Activated naive CD8-positive, alpha-beta T cell treated with anti-CD3 and anti-CD28 coated beads, Interleukin-2, amount 50 U/mL, for 24 hours (primary cell): ENCODE measurements at regions not wholly inside any gene's neighbourhood (a gene's known extent, or its start where the extent isn't known, plus 50 kb on each side); places are given as distances from the start of the nearest gene placed in this dataset.

ENCODE experiments used
- ATAC-seq: fragments of 150-1000 bp; cut with Tn5 transposase; one replicate; pipeline ENCODE4 v1.10.0; 2021
- DNase-seq: peaks from one replicate; pipeline ENCODE4 v3.0.0; 2021
- H3K27ac Mint-ChIP-seq: one replicate; pipeline ENCODE4 v1.8.0; 2021; ENCODE audit warnings: mild to moderate bottlenecking, mixed read lengths
- H3K27me3 Mint-ChIP-seq: one replicate; pipeline ENCODE4 v1.8.0; 2021; ENCODE audit warnings: mixed read lengths
- H3K36me3 Mint-ChIP-seq: one replicate; pipeline ENCODE4 v1.8.0; 2021; ENCODE audit warnings: low read depth, mixed read lengths
- H3K4me1 Mint-ChIP-seq: one replicate; pipeline ENCODE4 v1.8.0; 2021; ENCODE audit warnings: mixed read lengths
- H3K4me3 Mint-ChIP-seq: one replicate; pipeline ENCODE4 v1.8.0; 2021; ENCODE audit warnings: mild to moderate bottlenecking, moderate library complexity, mixed read lengths
- H3K9me3 Mint-ChIP-seq: one replicate; pipeline ENCODE4 v1.8.0; 2021; ENCODE audit warnings: mixed read lengths

DNA sequence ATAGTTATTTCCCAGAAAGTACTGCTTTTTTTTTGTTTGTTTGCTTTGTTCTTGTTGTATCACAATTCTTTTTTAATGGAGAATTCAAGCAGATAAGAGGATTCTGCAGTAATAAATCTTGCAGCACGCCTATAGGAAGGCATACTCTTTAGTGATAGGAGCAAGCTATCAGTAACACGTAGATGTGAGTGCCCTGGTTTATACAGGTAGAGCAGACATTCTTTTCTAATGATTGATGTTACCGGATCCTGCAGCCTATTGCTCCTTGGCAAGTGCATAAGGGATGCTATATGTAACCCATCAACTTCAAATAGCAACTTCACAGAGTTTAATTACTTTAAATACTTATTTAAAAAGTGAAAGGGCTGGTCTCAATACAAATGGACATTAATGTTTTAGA is 834.2 kb upstream of the GCFC2 start:
- H3K36me3 Mint-ChIP-seq = no peaks in the 10 kb centered on the region
- no peak overlapping the region for H3K27ac Mint-ChIP-seq
- no peaks in the 10 kb centered on the region for H3K27me3 Mint-ChIP-seq
- ATAC-seq (no peak), DNase-seq (no peak)
- no peak overlapping the region for H3K4me3 Mint-ChIP-seq
- peaks cover 4% of the 10 kb centered on the region for H3K9me3 Mint-ChIP-seq
- no peaks in the 10 kb centered on the region for H3K4me1 Mint-ChIP-seq

DNA sequence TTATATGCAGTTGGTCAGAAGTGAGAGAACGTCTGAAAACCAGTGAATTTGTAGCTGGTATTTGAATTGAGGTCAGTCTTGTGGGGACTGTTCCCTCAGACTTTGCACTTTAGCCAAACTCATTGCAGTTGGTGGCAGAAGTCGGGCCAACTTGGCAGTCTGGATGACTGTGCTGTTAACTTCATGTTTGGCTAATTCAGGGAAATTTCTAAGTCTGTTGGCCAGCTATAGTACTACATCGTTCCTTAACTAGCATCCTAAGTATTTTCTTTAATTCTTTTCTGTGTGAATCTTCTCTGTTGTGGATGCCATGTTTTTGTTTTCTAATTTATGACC is 806.8 kb upstream of the GCFC2 start:
- no peak for DNase-seq
- Mint-ChIP-seq H3K4me3 (no peak overlapping the region), H3K27me3 (no peaks in the 10 kb centered on the region), H3K27ac (no peak overlapping the region), H3K4me1 (no peaks in the 10 kb centered on the region), H3K36me3 (no peaks in the 10 kb centered on the region), H3K9me3 (peaks cover 12% of the 10 kb centered on the region)
- no peak for ATAC-seq

DNA sequence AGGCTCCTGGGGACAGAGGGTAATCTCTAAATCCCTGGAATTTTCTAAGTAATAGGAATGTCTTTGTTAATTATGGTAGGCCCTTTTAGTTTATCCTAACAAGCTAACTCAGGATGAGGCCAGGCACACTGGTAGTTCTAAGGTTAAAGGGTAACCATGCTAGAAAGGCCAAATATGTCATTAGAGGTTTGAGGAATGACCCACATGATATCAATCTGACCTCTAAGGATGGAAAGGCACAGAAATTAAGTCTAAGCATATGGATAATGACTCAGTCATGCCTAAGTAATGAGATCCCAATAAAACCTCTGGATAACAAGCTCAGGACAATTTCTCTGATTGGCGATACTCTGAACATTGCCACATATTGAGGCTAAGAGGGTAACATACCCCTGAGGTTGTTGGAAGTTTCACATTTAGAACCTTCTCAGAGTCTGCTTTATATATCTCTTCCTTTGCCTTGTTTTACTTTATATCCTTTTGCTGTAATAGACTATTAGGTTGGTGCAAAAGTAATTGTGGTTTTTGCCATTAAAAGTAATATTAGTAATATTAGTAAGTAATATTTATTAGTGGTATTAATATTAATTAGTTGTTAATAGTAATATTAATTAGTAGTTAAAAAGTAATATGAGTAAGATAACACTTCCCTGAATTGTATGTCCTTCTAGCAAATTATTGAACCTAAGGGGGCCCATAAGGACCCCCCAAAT is 806.3 kb upstream of the GCFC2 start:
- Mint-ChIP-seq H3K36me3 (no peaks in the 10 kb centered on the region), H3K27ac (no peak overlapping the region), H3K9me3 (peaks cover 12% of the 10 kb centered on the region), H3K4me3 (no peak overlapping the region), H3K27me3 (no peaks in the 10 kb centered on the region), H3K4me1 (no peaks in the 10 kb centered on the region)
- DNase-seq (no peak), ATAC-seq (no peak)

DNA sequence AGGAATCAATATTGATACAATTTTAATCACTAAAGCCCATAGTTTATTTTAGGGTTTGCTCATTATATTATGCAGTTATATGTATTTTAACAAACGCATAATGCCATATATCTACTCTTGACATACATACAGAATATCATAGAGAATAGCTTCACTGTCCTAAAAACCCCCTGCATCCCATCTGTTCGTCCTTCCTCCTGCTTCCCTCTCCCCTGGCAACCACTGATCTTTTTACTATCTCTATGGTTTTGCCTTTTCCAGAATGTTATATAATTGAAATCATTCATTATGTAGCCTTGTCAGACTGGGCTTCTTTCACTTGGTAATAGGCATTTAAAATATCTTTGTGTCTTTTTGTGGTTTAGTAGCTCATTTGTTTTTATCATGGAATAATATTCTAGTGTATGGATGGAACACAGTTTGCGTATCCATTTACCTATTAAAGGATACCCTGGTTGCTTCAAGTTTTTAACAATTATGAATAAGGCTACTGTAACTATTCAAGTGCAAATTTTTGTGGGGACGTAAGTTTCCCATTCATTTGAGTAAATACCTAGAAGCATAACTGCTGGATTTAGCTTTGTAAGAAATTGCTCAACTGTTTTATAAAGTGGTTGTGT is 801.6 kb upstream of the GCFC2 start:
- ATAC-seq (no peak), DNase-seq (no peak)
- Mint-ChIP-seq H3K27ac (no peak overlapping the region), H3K27me3 (no peaks in the 10 kb centered on the region), H3K4me3 (no peak overlapping the region), H3K9me3 (peaks cover 8% of the 10 kb centered on the region), H3K36me3 (no peaks in the 10 kb centered on the region), H3K4me1 (no peaks in the 10 kb centered on the region)

DNA sequence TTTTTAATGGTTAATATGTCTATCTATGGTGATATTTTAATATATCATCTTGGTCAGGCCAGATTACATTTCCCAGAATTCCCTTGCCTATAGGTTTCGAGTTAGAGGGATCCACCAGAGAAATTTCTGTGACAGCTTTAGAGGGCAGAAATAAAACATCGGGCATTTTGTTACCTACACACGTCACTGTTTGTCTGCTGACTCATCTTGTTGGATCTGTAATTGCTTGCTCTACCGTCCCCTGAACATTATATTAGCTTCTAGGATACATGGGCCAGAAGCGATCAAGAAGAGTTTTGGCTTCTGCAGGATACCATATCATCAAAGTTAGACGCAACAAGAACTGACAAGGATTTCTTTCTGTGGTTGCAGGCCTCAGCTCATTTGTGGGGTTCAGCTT is 795.8 kb upstream of the GCFC2 start:
- no peak for DNase-seq
- H3K36me3 Mint-ChIP-seq = no peaks in the 10 kb centered on the region
- no peak overlapping the region for H3K4me3 Mint-ChIP-seq
- no peaks in the 10 kb centered on the region for H3K4me1 Mint-ChIP-seq
- H3K27ac Mint-ChIP-seq = no peak overlapping the region
- H3K27me3 Mint-ChIP-seq = no peaks in the 10 kb centered on the region
- ATAC-seq = no peak
- no peaks in the 10 kb centered on the region for H3K9me3 Mint-ChIP-seq

DNA sequence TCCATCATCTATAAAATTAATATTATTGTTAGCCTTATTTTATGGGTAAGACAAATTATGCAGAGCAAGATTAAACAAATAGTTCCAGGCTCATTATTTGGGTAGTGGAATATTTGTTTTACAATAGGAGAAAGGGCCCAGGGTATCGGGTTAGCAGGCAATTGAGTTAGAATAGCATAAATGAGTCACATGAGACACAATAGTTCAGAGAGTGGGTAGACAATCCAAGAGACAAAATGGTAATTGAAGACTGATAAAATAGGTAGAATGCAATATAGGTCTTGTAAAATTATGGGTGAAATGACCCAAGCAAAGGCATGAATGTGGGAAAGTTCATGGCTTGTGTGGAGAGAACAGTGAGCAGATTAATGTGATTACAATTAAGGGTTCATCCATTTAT is 790.9 kb upstream of the GCFC2 start:
- no peaks in the 10 kb centered on the region for H3K36me3 Mint-ChIP-seq
- no peaks in the 10 kb centered on the region for H3K4me1 Mint-ChIP-seq
- ATAC-seq = no peak
- no peaks in the 10 kb centered on the region for H3K9me3 Mint-ChIP-seq
- no peak for DNase-seq
- H3K4me3 Mint-ChIP-seq = no peak overlapping the region
- H3K27me3 Mint-ChIP-seq = no peaks in the 10 kb centered on the region
- no peak overlapping the region for H3K27ac Mint-ChIP-seq

DNA sequence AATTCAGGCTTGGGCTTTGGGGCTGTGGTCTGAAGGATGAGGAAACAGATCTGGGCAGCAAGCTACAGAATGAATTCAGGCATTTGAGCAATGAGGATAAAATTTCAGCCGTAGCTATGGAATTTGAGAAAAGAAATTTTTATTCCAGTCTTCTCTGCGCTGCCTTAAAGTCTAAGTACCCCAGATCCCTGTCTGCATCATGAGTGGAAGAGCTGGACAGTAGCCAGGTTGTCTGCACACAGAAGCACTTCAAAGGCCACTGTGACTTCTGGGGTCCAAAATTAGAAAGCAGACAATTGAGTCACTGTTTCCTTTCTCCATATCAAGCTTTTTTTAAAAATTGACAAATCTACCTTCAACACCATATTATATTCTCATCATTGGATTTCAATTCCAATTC is 787.6 kb upstream of the GCFC2 start:
- ATAC-seq (no peak), DNase-seq (no peak)
- no peak overlapping the region for H3K4me3 Mint-ChIP-seq
- H3K4me1 Mint-ChIP-seq = no peaks in the 10 kb centered on the region
- no peaks in the 10 kb centered on the region for H3K27me3 Mint-ChIP-seq
- H3K36me3 Mint-ChIP-seq = no peaks in the 10 kb centered on the region
- no peak overlapping the region for H3K27ac Mint-ChIP-seq
- H3K9me3 Mint-ChIP-seq = no peaks in the 10 kb centered on the region

DNA sequence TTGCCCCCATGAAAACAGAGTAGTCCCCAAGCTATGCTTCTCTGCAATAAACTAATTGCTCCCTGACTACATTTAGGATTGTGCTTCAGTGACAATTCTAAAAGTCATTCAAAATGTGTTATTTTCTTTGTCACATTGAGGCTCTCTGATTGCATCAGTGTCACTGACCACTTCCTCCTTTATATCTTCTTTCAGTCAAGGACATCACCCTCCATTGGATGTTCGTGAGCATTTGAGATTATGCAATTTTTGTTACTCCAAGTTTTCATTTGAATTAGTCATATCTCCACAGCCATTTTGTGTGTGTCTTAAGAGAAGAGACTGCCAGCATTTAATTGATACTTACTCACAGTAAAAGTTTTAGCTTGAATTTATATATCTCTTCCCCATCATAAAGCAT is 780.8 kb upstream of the GCFC2 start:
- ATAC-seq = no peak
- H3K36me3 Mint-ChIP-seq = no peaks in the 10 kb centered on the region
- H3K4me3 Mint-ChIP-seq = no peak overlapping the region
- no peaks in the 10 kb centered on the region for H3K4me1 Mint-ChIP-seq
- no peak for DNase-seq
- no peak overlapping the region for H3K27ac Mint-ChIP-seq
- no peaks in the 10 kb centered on the region for H3K27me3 Mint-ChIP-seq
- peaks cover 4% of the 10 kb centered on the region for H3K9me3 Mint-ChIP-seq

DNA sequence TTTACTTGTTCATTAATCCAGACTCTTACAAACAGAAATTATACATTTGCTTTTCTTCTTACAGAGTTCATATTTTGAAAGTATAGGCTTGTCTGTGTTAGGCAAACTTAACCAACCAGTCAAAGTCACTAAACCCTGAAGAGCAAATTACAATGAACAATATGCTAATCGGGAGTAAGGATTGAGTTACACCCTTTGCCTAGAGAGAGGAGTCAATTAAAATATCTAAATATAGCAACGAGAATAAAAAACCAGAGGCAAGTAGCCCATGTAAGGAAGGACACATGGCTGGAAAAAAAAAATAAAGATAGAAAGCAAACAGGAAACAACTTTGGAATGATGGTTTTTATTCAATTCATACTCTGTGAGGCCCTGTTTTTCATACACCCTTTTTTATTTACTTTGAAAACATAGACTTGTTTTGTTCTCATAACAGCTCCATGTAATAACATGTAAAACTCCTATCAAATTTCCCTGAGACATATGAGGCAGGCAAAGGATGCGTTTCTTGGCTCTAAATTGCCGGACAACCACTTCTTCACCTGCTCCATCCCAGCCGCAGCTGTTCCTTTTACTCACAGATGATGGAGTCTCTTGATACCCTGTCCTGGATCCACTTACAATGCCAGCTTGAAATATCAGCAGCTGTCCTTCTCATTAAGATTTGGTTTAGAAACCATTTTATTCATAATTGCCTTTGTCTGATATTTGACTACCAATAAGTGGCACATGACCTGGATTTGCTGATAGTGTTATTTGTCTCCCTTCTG is 767.7 kb upstream of the GCFC2 start:
- no peaks in the 10 kb centered on the region for H3K4me1 Mint-ChIP-seq
- H3K9me3 Mint-ChIP-seq = peaks cover under 1% of the 10 kb centered on the region
- H3K27me3 Mint-ChIP-seq = no peaks in the 10 kb centered on the region
- H3K27ac Mint-ChIP-seq = no peak overlapping the region
- no peak overlapping the region for H3K4me3 Mint-ChIP-seq
- ATAC-seq = no peak
- no peaks in the 10 kb centered on the region for H3K36me3 Mint-ChIP-seq
- no peak for DNase-seq

DNA sequence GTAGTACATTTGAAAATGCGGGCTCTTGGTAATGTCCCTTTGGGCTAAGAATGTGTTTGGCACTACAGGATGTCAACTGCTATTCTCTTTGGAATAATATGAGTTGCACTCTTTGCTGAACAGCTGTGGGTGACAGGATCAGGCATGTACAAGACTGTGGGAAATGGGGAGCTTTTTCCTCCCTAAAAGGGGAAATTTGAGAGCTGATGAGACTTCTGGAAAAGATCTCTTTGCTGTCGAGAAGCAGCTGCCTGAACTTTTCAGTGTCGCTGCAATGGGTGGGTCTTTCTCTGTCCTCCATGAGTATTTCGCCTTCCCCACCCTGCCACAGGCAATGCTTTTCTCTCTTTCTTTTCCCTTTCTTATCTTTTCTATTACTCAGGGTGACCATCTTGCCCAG is 762.2 kb upstream of the GCFC2 start:
- Mint-ChIP-seq H3K4me3 (no peak overlapping the region), H3K36me3 (no peaks in the 10 kb centered on the region), H3K4me1 (no peaks in the 10 kb centered on the region), H3K9me3 (peaks cover 11% of the 10 kb centered on the region), H3K27ac (no peak overlapping the region), H3K27me3 (no peaks in the 10 kb centered on the region)
- ATAC-seq (no peak), DNase-seq (no peak)

DNA sequence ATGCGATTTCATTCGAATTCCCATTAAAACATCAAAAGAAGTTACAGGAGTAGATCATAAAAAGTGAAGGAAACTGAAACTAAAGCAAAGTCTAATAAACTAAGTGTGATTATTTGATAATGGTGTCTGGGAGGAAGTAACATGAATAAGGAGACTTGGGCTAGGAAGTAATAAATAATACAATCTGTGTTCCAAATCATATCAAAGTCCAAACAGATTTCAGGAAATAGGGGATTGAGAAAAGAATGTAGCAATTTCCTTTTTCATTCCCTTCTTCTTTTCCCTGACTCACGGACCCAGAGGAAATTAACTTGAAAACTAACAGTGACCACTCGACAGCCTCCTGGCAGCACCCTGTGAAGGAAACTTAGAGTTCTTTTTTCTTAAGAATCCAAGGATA is 758.4 kb upstream of the GCFC2 start:
- Mint-ChIP-seq H3K27ac (no peak overlapping the region), H3K9me3 (peaks cover 15% of the 10 kb centered on the region), H3K4me3 (no peak overlapping the region), H3K27me3 (no peaks in the 10 kb centered on the region), H3K36me3 (no peaks in the 10 kb centered on the region), H3K4me1 (no peaks in the 10 kb centered on the region)
- DNase-seq (no peak), ATAC-seq (no peak)

DNA sequence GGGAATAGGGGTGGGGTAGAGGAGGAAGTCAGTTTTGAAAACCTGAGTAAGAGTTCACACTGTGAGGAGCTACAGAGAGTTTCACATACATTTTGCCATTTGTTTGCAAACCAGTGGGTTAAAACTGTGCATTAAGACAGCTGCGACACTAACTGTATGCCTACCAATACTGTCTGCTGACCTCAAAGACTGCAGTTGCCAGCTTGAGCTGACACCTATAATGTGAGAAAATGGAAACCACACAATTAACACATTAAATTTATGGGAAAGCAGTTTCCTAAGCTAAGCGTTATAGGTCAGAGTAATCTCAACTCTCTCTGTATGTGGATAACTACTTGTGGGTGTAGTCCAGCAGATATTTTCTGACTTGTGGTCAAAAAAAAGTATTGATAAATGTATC is 756.6 kb upstream of the GCFC2 start:
- Mint-ChIP-seq H3K4me3 (no peak overlapping the region), H3K27me3 (no peaks in the 10 kb centered on the region), H3K36me3 (no peaks in the 10 kb centered on the region), H3K27ac (no peak overlapping the region), H3K9me3 (peaks cover 5% of the 10 kb centered on the region), H3K4me1 (no peaks in the 10 kb centered on the region)
- ATAC-seq (no peak), DNase-seq (no peak)

DNA sequence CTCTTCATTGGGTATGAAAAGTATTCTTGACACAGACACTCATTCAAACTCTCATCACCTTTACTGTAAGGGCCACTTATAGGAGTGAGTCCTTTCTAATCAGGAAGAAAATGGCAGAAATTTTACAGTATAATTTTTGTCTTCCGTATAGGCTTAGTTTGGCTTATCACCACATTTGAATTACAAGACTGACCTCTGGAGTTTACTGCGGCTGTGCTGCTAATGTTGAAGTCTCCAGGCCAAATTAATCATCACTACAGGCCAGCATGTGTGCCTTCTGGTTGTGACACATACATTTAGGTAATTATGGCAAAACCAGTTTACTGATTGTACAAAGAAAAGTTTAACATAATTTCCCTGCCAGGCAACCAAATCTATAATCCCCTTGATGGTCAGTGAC is 753.6 kb upstream of the GCFC2 start:
- no peaks in the 10 kb centered on the region for H3K36me3 Mint-ChIP-seq
- no peak for ATAC-seq

DNA sequence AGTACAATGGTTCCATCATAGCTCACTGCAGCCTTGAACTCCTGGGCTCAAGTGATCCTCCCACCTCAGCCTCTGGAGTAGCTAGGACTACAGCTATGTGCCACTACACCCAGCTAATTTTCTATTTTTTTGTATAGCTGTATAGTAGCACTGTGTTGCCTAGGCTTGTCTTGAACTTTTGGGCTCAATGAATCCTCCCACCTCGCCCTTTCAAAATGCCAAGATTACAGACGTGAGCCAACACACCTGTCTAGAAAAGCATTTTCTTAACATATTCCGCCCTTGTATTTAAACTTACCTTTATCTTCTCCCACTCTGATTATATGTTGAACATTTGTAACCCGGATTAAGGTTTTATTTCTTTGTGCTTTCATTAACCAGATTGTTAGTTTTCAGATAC is 750.7 kb upstream of the GCFC2 start:
- Mint-ChIP-seq H3K27ac (no peak overlapping the region), H3K27me3 (no peaks in the 10 kb centered on the region), H3K4me3 (no peak overlapping the region), H3K36me3 (no peaks in the 10 kb centered on the region), H3K9me3 (peaks cover 4% of the 10 kb centered on the region), H3K4me1 (no peaks in the 10 kb centered on the region)
- no peak for ATAC-seq
- DNase-seq = no peak

More for the DNA sequence above, 753.6 kb upstream of the GCFC2 start:
- DNase-seq = no peak
- Mint-ChIP-seq H3K9me3 (peaks cover 4% of the 10 kb centered on the region), H3K27ac (no peak overlapping the region), H3K4me3 (no peak overlapping the region), H3K27me3 (no peaks in the 10 kb centered on the region), H3K4me1 (no peaks in the 10 kb centered on the region)

DNA sequence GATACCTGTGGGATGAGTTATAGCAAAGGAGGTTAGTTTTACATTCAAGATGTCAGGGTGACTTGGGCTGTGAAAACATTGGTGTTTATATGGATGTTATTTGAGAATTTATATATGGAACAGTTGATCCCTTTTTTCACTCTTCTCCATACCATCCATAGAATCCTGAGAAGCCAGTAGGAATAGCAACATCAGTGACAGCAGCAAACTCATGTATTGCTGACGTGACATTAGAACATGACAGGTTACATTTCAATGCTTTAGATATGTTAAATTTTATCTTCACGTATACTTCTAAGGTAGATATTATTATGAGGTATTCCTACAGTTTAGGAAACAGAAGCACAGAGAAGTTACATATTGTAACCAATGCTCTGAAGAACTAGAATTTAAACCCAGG is 745.2 kb upstream of the GCFC2 start:
- H3K4me3 Mint-ChIP-seq = no peak overlapping the region
- no peaks in the 10 kb centered on the region for H3K4me1 Mint-ChIP-seq
- H3K27ac Mint-ChIP-seq = no peak overlapping the region
- H3K36me3 Mint-ChIP-seq = no peaks in the 10 kb centered on the region
- DNase-seq (no peak), ATAC-seq (no peak)
- no peaks in the 10 kb centered on the region for H3K27me3 Mint-ChIP-seq
- H3K9me3 Mint-ChIP-seq = no peaks in the 10 kb centered on the region
